Hepatocyte (in vitro differentiated cells): ENCODE measurements at regions not wholly inside any gene's neighbourhood (a gene's known extent, or its start where the extent isn't known, plus 50 kb on each side); places are given as distances from the start of the nearest gene placed in this dataset.

Source experiments
- EZH2 ChIP-seq: fragments of 200-600 bp; sonication (generic); IDR thresholded peaks from 2 replicates; pipeline ENCODE4 v1.6.1; 2016; ENCODE audit warnings: antibody characterized with exemption, mild to moderate bottlenecking, borderline replicate concordance
- EZH2phosphoT487 ChIP-seq: fragments of 200-600 bp; sonication (generic); IDR thresholded peaks from one replicate; pipeline ENCODE4 v1.6.1; 2018; ENCODE audit warnings: antibody characterized with exemption, mild to moderate bottlenecking, low read depth, moderate library complexity; ENCODE audit not compliant: unreplicated experiment, severe bottlenecking
- TF ChIP-seq, protein P1 (sequence below): fragments of 200-600 bp; sonication (generic); IDR thresholded peaks from 2 replicates; pipeline ENCODE4 v1.5.1; 2016; ENCODE audit warnings: antibody characterized with exemption, mild to moderate bottlenecking; ENCODE audit not compliant: poor library complexity

DNA sequence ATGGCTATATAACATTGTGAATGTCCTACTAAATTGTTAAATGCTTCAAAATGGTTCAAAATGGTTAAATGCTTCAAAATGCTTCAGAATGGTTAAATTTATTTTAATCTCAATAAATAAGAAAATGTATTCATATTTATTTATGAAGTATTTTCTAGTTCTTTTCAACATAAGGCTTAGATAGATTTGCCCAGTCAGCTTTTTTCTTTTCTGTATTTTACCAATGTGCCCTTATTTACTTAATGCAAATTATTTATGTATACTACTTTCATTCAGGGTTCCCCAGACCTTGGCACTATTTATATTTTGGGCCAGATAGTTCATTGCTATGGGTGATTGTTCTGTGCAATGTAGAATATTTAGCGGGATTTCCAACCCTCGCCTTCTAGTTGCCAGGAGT, 546.7 kb downstream of the RIT2 start:
- TF ChIP-seq, protein P1, sequence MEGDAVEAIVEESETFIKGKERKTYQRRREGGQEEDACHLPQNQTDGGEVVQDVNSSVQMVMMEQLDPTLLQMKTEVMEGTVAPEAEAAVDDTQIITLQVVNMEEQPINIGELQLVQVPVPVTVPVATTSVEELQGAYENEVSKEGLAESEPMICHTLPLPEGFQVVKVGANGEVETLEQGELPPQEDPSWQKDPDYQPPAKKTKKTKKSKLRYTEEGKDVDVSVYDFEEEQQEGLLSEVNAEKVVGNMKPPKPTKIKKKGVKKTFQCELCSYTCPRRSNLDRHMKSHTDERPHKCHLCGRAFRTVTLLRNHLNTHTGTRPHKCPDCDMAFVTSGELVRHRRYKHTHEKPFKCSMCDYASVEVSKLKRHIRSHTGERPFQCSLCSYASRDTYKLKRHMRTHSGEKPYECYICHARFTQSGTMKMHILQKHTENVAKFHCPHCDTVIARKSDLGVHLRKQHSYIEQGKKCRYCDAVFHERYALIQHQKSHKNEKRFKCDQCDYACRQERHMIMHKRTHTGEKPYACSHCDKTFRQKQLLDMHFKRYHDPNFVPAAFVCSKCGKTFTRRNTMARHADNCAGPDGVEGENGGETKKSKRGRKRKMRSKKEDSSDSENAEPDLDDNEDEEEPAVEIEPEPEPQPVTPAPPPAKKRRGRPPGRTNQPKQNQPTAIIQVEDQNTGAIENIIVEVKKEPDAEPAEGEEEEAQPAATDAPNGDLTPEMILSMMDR, result no peak
- no peak for TF ChIP-seq EZH2phosphoT487
- no peak for TF ChIP-seq EZH2
